Liver (tissue), 8 donors: ENCODE measurements at regions not wholly inside any gene's neighbourhood (a gene's known extent, or its start where the extent isn't known, plus 50 kb on each side); places are given as distances from the start of the nearest gene placed in this dataset.

Experiments
- DNase-seq: peaks from one replicate; pipeline ENCODE4 v3.0.0-alpha.2; 2017; ENCODE audit warnings: low spot score
- H3K27ac ChIP-seq, 2 donors: one replicate each; pipeline ENCODE4 v1.7.0; 2013; ENCODE audit warnings: inconsistent platforms in 2 of 2, low read length in 2 of 2, control low read depth in 1 of 2, low read depth in 1 of 2, mild to moderate bottlenecking in 1 of 2
- H3K27me3 ChIP-seq, 4 donors: one replicate each; pipeline versions ENCODE4 v1.6.1 to v1.7.0; 2013; ENCODE audit warnings: low read length in 3 of 4, inconsistent platforms in 1 of 4, mild to moderate bottlenecking in 1 of 4, moderate library complexity in 1 of 4; ENCODE audit not compliant: control insufficient read depth in 4 of 4, insufficient read depth in 4 of 4
- H3K36me3 ChIP-seq, 4 donors: one replicate each; pipeline versions ENCODE4 v1.6.1 to v1.7.0; 2013; ENCODE audit warnings: low read length in 3 of 4, mild to moderate bottlenecking in 3 of 4, low read depth in 1 of 4, moderate library complexity in 1 of 4; ENCODE audit not compliant: control insufficient read depth in 4 of 4, insufficient read depth in 3 of 4
- H3K4me1 ChIP-seq, 4 donors: one replicate each; pipeline versions ENCODE4 v1.6.1 to v1.7.0; 2013; ENCODE audit warnings: low read length in 3 of 4, mild to moderate bottlenecking in 3 of 4, moderate library complexity in 1 of 4; ENCODE audit not compliant: control insufficient read depth in 4 of 4, insufficient read depth in 4 of 4
- H3K4me3 ChIP-seq, 3 donors: one replicate each; pipeline versions ENCODE4 v1.6.1 to v1.7.0; 2013; ENCODE audit warnings: low read length in 3 of 3, control low read depth in 1 of 3, low read depth in 1 of 3, mild to moderate bottlenecking in 1 of 3
- H3K9ac ChIP-seq, 2 donors: one replicate each; pipeline ENCODE4 v1.7.0; 2013; ENCODE audit warnings: low read length in 2 of 2, mild to moderate bottlenecking in 2 of 2, moderate library complexity in 2 of 2, control low read depth in 1 of 2, low read depth in 1 of 2
- H3K9me3 ChIP-seq, 4 donors: one replicate each; pipeline versions ENCODE4 v1.6.1 to v1.7.0; 2013; ENCODE audit warnings: low read length in 3 of 4; ENCODE audit not compliant: control insufficient read depth in 4 of 4
- ATF3 ChIP-seq: IDR thresholded peaks from 2 replicates; pipeline ENCODE4 v1.6.1; 2016; ENCODE audit warnings: antibody characterized with exemption
- CTCF ChIP-seq: fragments of 150-350 bp; IDR thresholded peaks from 2 replicates; pipeline ENCODE4 v1.5.1; 2017; ENCODE audit warnings: improper control_type of control experiment, low read depth, low read length; ENCODE audit not compliant: missing input control
- EGR1 ChIP-seq, 2 donors: IDR thresholded peaks; 2 replicates each; pipeline ENCODE4 v1.6.1; 2016 to 2018; ENCODE audit warnings: antibody characterized with exemption in 2 of 2, low read depth in 2 of 2
- GABPA ChIP-seq, 2 donors: IDR thresholded peaks in 1 of 2; conservative IDR thresholded peaks in 1 of 2; 2 replicates each; pipeline ENCODE4 v1.6.1; 2016; ENCODE audit warnings: antibody characterized with exemption in 2 of 2, mild to moderate bottlenecking in 1 of 2, moderate library complexity in 1 of 2
- HNF4A ChIP-seq, 2 donors: conservative IDR thresholded peaks; 2 replicates each; pipeline ENCODE4 v1.6.1; 2016; ENCODE audit warnings: antibody characterized with exemption in 2 of 2, mild to moderate bottlenecking in 2 of 2
- HNF4G ChIP-seq: IDR thresholded peaks from 2 replicates; pipeline ENCODE4 v1.6.1; 2016; ENCODE audit warnings: antibody characterized with exemption
- JUND ChIP-seq, 2 donors: IDR thresholded peaks; 2 replicates each; pipeline ENCODE4 v1.6.1; 2016; ENCODE audit warnings: antibody characterized with exemption in 2 of 2
- MAX ChIP-seq: IDR thresholded peaks from 2 replicates; pipeline ENCODE4 v1.6.1; 2016; ENCODE audit warnings: antibody characterized with exemption
- NR2F2 ChIP-seq: IDR thresholded peaks from 2 replicates; pipeline ENCODE4 v1.6.1; 2016; ENCODE audit warnings: antibody characterized with exemption
- RAD21 ChIP-seq, 2 donors: IDR thresholded peaks; 2 replicates each; pipeline ENCODE4 v1.6.1; 2016; ENCODE audit warnings: antibody characterized with exemption in 2 of 2, mild to moderate bottlenecking in 2 of 2
- REST ChIP-seq: IDR thresholded peaks from 2 replicates; pipeline ENCODE4 v1.6.1; 2016; ENCODE audit warnings: antibody characterized with exemption, mild to moderate bottlenecking
- SP1 ChIP-seq: IDR thresholded peaks from 2 replicates; pipeline ENCODE4 v1.6.1; 2018; ENCODE audit warnings: antibody characterized with exemption, mild to moderate bottlenecking
- TAF1 ChIP-seq: conservative IDR thresholded peaks from 2 replicates; pipeline ENCODE4 v1.6.1; 2016; ENCODE audit warnings: antibody characterized with exemption, mild to moderate bottlenecking
- YY1 ChIP-seq: IDR thresholded peaks from 2 replicates; pipeline ENCODE4 v1.6.1; 2016; ENCODE audit warnings: antibody characterized with exemption, mild to moderate bottlenecking
- ZBTB33 ChIP-seq: IDR thresholded peaks from 2 replicates; pipeline ENCODE4 v1.6.1; 2016; ENCODE audit warnings: antibody characterized with exemption
- WGBS: extraction: QIAGEN DNeasy Blood & Tissue Kit; methylation state at CpG from one replicate; pipeline ENCODE4 v1.1.7; 2013; 5-methylcytosine and 5-hydroxymethylcytosine counted together
- donor health status: healthy.
- donor health status: healthy.
- donor health status: healthy.
- donor health status: healthy.
- donor health status: healthy.

GRCh38 chr12:27183342-27183741 is 60.7 kb upstream of the STK38L start:
- TF ChIP-seq CTCF, result no peak
- TF ChIP-seq TAF1, result no peak
- TF ChIP-seq EGR1 (IDR thresholded peaks at IDR 0.05; ENCODE audit: low read depth in 2 of 2), result no peak
- TF ChIP-seq REST, result no peak
- no peak for TF ChIP-seq ZBTB33
- no peak for TF ChIP-seq JUND (IDR thresholded peaks at IDR 0.05)
- H3K27me3 ChIP-seq, result no peaks in the 10 kb centered on the region
- DNase-seq, result no peak
- no peaks in the 10 kb centered on the region for H3K36me3 ChIP-seq
- H3K9ac ChIP-seq, result no peak overlapping the region
- H3K27ac ChIP-seq, result no peak overlapping the region
- no peak overlapping the region for H3K4me3 ChIP-seq
- no peaks in the 10 kb centered on the region for H3K4me1 ChIP-seq
- H3K9me3 ChIP-seq, result no peaks in the 10 kb centered on the region
- WGBS, result 83% methylated on average over 2 of the region's 2 CpGs

- 79% methylated on average over 4 of the region's 4 CpGs for WGBS
- Histone ChIP-seq H3K4me1 (peaks cover 0 to 2% (median 0%) of the 10 kb centered on the region in 4 donors), H3K4me3 (no peak overlapping the region), H3K36me3 (no peaks in the 10 kb centered on the region), H3K9ac (no peak overlapping the region), H3K27me3 (no peaks in the 10 kb centered on the region), H3K27ac (no peak overlapping the region), H3K9me3 (no peaks in the 10 kb centered on the region)
- TF ChIP-seq YY1 (no peak), REST (no peak), EGR1 (IDR thresholded peaks at IDR 0.05; ENCODE audit: low read depth in 2 of 2) (no peak), TAF1 (no peak), NR2F2 (no peak), ATF3 (no peak), GABPA (IDR thresholded peaks at IDR 0.05 in 1 of 2, conservative IDR thresholded peaks at IDR 0.05 in 1 of 2) (no peak), HNF4G (no peak), HNF4A (conservative IDR thresholded peaks at IDR 0.05) (no peak), SP1 (no peak), JUND (IDR thresholded peaks at IDR 0.05) (no peak), MAX (no peak), RAD21 (IDR thresholded peaks at IDR 0.05) (no peak), CTCF (no peak)
- no peak for DNase-seq
Measured at GRCh38 chr12:27185234-27186021, 58.7 kb upstream of the STK38L start.
